ENCODE measurements at regions not wholly inside any gene's neighbourhood (a gene's known extent, or its start where the extent isn't known, plus 50 kb on each side); places are given as distances from the start of the nearest gene placed in this dataset.

GRCh38 chr2:173651891-173652290, 297.2 kb downstream of the CDCA7 start:
- Histone ChIP-seq H3K9me2 (replicated peaks; ENCODE audit: insufficient read depth, low read length) (no peaks in the 10 kb centered on the region), H3K9ac (ENCODE audit: low read length) (no peak overlapping the region), H3K4me1 (ENCODE audit: low read length) (no peaks in the 10 kb centered on the region), H3K4me2 (ENCODE audit: low read depth, low read length) (no peak overlapping the region), H3K4me3 (ENCODE audit: low read length) (no peak overlapping the region), H3K9me3 (replicated peaks; ENCODE audit: insufficient read depth, low read length) (no peaks in the 10 kb centered on the region), H3K27ac (ENCODE audit: low read length) (no peak overlapping the region), H3K27me3 (replicated peaks; ENCODE audit: insufficient read depth, low read length) (no peaks in the 10 kb centered on the region), H3K36me3 (replicated peaks; ENCODE audit: insufficient read depth, low read length) (no peaks in the 10 kb centered on the region), H3K79me2 (ENCODE audit: low read length) (no peaks in the 10 kb centered on the region), H3F3A (ENCODE audit: insufficient read depth, low read length) (no peaks in the 10 kb centered on the region), H2AFZ (ENCODE audit: low read length) (no peak overlapping the region), H4K20me1 (ENCODE audit: insufficient read depth, low read length) (no peaks in the 10 kb centered on the region)
- TF ChIP-seq EZH2 (optimal IDR thresholded peaks at IDR 0.05; ENCODE audit: low read depth, low read length) (no peak), EZH2phosphoT487 (IDR thresholded peaks at IDR 0.05; ENCODE audit: low read length) (no peak), CTCF (IDR thresholded peaks at IDR 0.05; ENCODE audit: low read length) (no peak)
- DNase-seq, result no peak

- H3K4me3 ChIP-seq (ENCODE audit: low read length), result no peak overlapping the region
- no peak overlapping the region for H3K4me2 ChIP-seq (ENCODE audit: low read depth, low read length)
- no peaks in the 10 kb centered on the region for H3K9me2 ChIP-seq (replicated peaks; ENCODE audit: insufficient read depth, low read length)
- no peak overlapping the region for H2AFZ ChIP-seq (ENCODE audit: low read length)
- H4K20me1 ChIP-seq (ENCODE audit: insufficient read depth, low read length), result no peaks in the 10 kb centered on the region
- H3K4me1 ChIP-seq (ENCODE audit: low read length), result no peaks in the 10 kb centered on the region
- no peak for TF ChIP-seq EZH2 (optimal IDR thresholded peaks at IDR 0.05; ENCODE audit: low read depth, low read length)
- H3K27ac ChIP-seq (ENCODE audit: low read length), result no peak overlapping the region
- no peaks in the 10 kb centered on the region for H3K27me3 ChIP-seq (replicated peaks; ENCODE audit: insufficient read depth, low read length)
- no peaks in the 10 kb centered on the region for H3F3A ChIP-seq (ENCODE audit: insufficient read depth, low read length)
- DNase-seq, result no peak
- no peaks in the 10 kb centered on the region for H3K79me2 ChIP-seq (ENCODE audit: low read length)
- H3K9me3 ChIP-seq (replicated peaks; ENCODE audit: insufficient read depth, low read length), result no peaks in the 10 kb centered on the region
- H3K36me3 ChIP-seq (replicated peaks; ENCODE audit: insufficient read depth, low read length), result no peaks in the 10 kb centered on the region
- H3K9ac ChIP-seq (ENCODE audit: low read length), result no peak overlapping the region
These were observed 297.6 kb downstream of the CDCA7 start for GRCh38 chr2:173652311-173652710.

- Histone ChIP-seq H3K4me2 (ENCODE audit: low read depth, low read length) (no peak overlapping the region), H3K79me2 (ENCODE audit: low read length) (no peaks in the 10 kb centered on the region), H3K27ac (ENCODE audit: low read length) (no peak overlapping the region), H3K9me3 (replicated peaks; ENCODE audit: insufficient read depth, low read length) (no peaks in the 10 kb centered on the region), H3K4me3 (ENCODE audit: low read length) (no peak overlapping the region), H3K9me2 (replicated peaks; ENCODE audit: insufficient read depth, low read length) (no peaks in the 10 kb centered on the region), H2AFZ (ENCODE audit: low read length) (no peak overlapping the region), H4K20me1 (ENCODE audit: insufficient read depth, low read length) (no peaks in the 10 kb centered on the region), H3F3A (ENCODE audit: insufficient read depth, low read length) (no peaks in the 10 kb centered on the region), H3K4me1 (ENCODE audit: low read length) (no peaks in the 10 kb centered on the region), H3K27me3 (replicated peaks; ENCODE audit: insufficient read depth, low read length) (no peaks in the 10 kb centered on the region), H3K9ac (ENCODE audit: low read length) (no peak overlapping the region), H3K36me3 (replicated peaks; ENCODE audit: insufficient read depth, low read length) (no peaks in the 10 kb centered on the region)
- TF ChIP-seq EZH2 (optimal IDR thresholded peaks at IDR 0.05; ENCODE audit: low read depth, low read length) (no peak), EZH2phosphoT487 (IDR thresholded peaks at IDR 0.05; ENCODE audit: low read length) (no peak), CTCF (IDR thresholded peaks at IDR 0.05; ENCODE audit: low read length) (no peak)
- no peak for DNase-seq
These were observed 298.2 kb downstream of the CDCA7 start for GRCh38 chr2:173652767-173653431.

GRCh38 chr2:173653432-173653805, 298.7 kb downstream of the CDCA7 start:
- DNase-seq, result no peak
- no peak for TF ChIP-seq EZH2phosphoT487 (IDR thresholded peaks at IDR 0.05; ENCODE audit: low read length)
- TF ChIP-seq EZH2 (optimal IDR thresholded peaks at IDR 0.05; ENCODE audit: low read depth, low read length), result no peak
- TF ChIP-seq CTCF (IDR thresholded peaks at IDR 0.05; ENCODE audit: low read length), result no peak
- Histone ChIP-seq H4K20me1 (ENCODE audit: insufficient read depth, low read length) (no peaks in the 10 kb centered on the region), H3K9me3 (replicated peaks; ENCODE audit: insufficient read depth, low read length) (no peaks in the 10 kb centered on the region), H3K4me1 (ENCODE audit: low read length) (no peaks in the 10 kb centered on the region), H3K4me2 (ENCODE audit: low read depth, low read length) (no peak overlapping the region), H2AFZ (ENCODE audit: low read length) (no peak overlapping the region), H3K9ac (ENCODE audit: low read length) (no peak overlapping the region), H3K27me3 (replicated peaks; ENCODE audit: insufficient read depth, low read length) (no peaks in the 10 kb centered on the region), H3F3A (ENCODE audit: insufficient read depth, low read length) (no peaks in the 10 kb centered on the region), H3K27ac (ENCODE audit: low read length) (no peak overlapping the region), H3K36me3 (replicated peaks; ENCODE audit: insufficient read depth, low read length) (no peaks in the 10 kb centered on the region), H3K4me3 (ENCODE audit: low read length) (no peak overlapping the region), H3K79me2 (ENCODE audit: low read length) (no peaks in the 10 kb centered on the region), H3K9me2 (replicated peaks; ENCODE audit: insufficient read depth, low read length) (no peaks in the 10 kb centered on the region)
